Left hindlimb (tissue), 1 donor: ENCODE measurements at regions not wholly inside any gene's neighbourhood (a gene's known extent, or its start where the extent isn't known, plus 50 kb on each side); places are given as distances from the start of the nearest gene placed in this dataset.
"Not testable (repeated sequence)": the region's sequence is repeated elsewhere in the genome, so short reads cannot be mapped to it uniquely, and the experiment has no call there.

ENCODE experiments used
- DNase-seq: peaks from one replicate; pipeline ENCODE4 v3.0.0-alpha.2; 2018

- DNase-seq = peak; percentile 89
These were observed 166.4 kb upstream of the ZNF337 start for GRCh38 chr20:25862967-25863530.

- no peak for DNase-seq
These were observed 164.0 kb upstream of the ZNF337 start for GRCh38 chr20:25860531-25861150.

- no peak for DNase-seq
These were observed 163.2 kb upstream of the ZNF337 start for GRCh38 chr20:25859649-25860530.

GRCh38 chr20:25858495-25859425 is 162.1 kb upstream of the ZNF337 start:
- no peak for DNase-seq

GRCh38 chr20:25857091-25857788 is 160.6 kb upstream of the ZNF337 start:
- not testable (repeated sequence) for DNase-seq

GRCh38 chr20:25856256-25856884 is 159.7 kb upstream of the ZNF337 start:
- DNase-seq = no peak

- DNase-seq = not testable (repeated sequence)
These were observed 159.0 kb upstream of the ZNF337 start for GRCh38 chr20:25855451-25856156.

- not testable (repeated sequence) for DNase-seq
These were observed 158.0 kb upstream of the ZNF337 start for GRCh38 chr20:25854666-25855065.

GRCh38 chr20:25853718-25854388 is 157.2 kb upstream of the ZNF337 start:
- peak; percentile 88 for DNase-seq

- DNase-seq = not testable (repeated sequence)
These were observed 156.5 kb upstream of the ZNF337 start for GRCh38 chr20:25852968-25853717.

GRCh38 chr20:25850133-25850532 is 153.5 kb upstream of the ZNF337 start:
- DNase-seq = not testable (repeated sequence)

GRCh38 chr20:25848222-25848621 is 151.6 kb upstream of the ZNF337 start:
- DNase-seq = no peak

- DNase-seq = not testable (repeated sequence)
These were observed 148.0 kb upstream of the ZNF337 start for GRCh38 chr20:25844640-25845039.

- DNase-seq = not testable (repeated sequence)
These were observed 116.9 kb upstream of the ZNF337 start for GRCh38 chr20:25813511-25813910.

- DNase-seq = not testable (repeated sequence)
These were observed 101.7 kb upstream of the ZNF337 start for GRCh38 chr20:25798174-25798993.

GRCh38 chr20:25797062-25797461 is 100.4 kb upstream of the ZNF337 start:
- DNase-seq = not testable (repeated sequence)

- not testable (repeated sequence) for DNase-seq
These were observed 80.6 kb upstream of the ZNF337 start for GRCh38 chr20:25777241-25777640.

GRCh38 chr20:25774711-25775110 is 78.1 kb upstream of the ZNF337 start:
- DNase-seq = not testable (repeated sequence)
